CD1c-positive myeloid dendritic cell (primary cell): ENCODE measurements at regions not wholly inside any gene's neighbourhood (a gene's known extent, or its start where the extent isn't known, plus 50 kb on each side); places are given as distances from the start of the nearest gene placed in this dataset.
"Not testable (repeated sequence)": the region's sequence is repeated elsewhere in the genome, so short reads cannot be mapped to it uniquely, and the experiment has no call there.

Source experiments
- DNase-seq: peaks from one replicate; pipeline ENCODE4 v3.0.0-alpha.2; 2016; ENCODE audit errors: extremely low spot score

DNA sequence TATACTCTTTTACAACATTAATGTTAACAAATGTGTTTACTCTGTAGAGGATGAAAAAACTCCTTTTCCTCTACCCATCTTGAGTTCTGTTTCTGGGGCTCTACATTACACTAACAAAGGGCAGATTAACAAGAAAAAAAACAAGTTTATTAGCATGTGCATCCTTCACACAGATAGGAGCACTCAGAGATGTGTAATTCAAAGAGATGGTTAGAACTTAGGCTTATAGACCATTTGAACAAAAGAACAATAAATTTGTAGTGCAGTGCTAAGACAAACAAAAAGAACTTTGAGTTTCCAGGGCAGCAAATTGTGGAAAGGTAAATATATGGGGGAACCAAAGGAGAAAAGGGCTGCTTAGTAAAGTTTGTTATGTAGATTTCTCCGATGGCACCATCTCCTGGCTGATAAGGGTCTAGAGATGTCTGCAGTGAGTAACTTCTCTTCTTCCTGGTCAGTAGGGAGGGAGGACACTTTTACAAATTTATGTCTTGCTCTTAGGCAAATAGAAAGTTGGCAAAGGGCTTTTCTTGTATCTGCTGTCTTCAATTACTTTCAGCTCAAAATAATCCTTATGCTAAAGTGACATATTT is 1249.9 kb upstream of the TENM3 start:
- no peak for DNase-seq

DNA sequence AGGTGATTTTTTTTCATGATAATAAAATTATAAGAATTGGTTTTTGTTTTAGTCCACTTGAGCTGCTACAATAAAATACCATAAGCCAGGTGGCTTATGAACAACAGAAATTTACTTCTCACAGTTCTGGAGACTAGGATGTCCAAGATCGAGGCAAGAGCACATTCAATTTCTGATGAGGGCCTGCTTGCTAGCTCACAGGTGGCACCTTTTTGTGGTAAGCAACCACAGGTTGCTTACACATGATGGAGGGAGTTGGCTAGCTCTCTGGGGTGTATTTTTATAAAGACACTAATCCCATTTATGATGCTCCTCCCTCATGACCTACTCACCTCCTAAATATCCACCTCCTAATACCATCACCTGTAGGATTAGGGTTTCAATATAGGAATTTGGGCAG is 1248.5 kb upstream of the TENM3 start:
- no peak for DNase-seq

DNA sequence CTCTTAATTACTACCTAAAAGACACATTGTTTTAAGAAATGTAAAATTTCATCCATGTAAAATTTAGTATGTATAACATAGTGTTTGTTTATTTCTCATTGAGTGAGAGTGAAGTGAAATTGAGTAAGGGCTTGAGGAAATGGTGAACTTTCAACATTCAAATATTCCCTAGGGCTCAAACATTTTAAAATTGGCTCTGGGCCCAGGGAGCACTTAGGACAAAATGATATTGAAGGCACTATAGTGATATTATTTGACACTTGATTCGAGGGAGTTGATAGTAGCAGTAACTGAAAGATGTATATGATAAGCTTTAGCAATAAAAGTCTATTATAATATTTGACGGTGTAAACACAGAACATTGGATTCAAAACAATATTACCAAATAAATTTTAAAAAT is 1244.0 kb upstream of the TENM3 start:
- DNase-seq, result no peak

DNA sequence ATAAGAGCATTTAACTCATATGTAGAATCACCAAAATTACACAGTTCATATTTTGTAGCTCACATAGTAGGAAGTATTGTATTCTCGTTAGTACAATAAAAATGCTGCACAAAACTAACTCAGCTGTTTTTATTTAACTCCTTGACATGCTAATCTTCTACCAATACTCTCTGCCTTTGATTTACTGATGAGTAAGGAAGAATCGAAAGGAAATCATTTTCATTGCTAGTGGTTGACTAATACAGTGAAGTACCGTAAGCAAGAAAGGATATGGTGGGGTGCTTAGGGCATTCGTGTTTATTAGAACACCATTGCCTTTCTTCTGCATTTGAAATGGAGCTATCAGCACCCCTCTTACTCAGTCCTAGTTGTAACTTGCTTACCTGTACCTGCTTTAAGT is 1239.1 kb upstream of the TENM3 start:
- no peak for DNase-seq

DNA sequence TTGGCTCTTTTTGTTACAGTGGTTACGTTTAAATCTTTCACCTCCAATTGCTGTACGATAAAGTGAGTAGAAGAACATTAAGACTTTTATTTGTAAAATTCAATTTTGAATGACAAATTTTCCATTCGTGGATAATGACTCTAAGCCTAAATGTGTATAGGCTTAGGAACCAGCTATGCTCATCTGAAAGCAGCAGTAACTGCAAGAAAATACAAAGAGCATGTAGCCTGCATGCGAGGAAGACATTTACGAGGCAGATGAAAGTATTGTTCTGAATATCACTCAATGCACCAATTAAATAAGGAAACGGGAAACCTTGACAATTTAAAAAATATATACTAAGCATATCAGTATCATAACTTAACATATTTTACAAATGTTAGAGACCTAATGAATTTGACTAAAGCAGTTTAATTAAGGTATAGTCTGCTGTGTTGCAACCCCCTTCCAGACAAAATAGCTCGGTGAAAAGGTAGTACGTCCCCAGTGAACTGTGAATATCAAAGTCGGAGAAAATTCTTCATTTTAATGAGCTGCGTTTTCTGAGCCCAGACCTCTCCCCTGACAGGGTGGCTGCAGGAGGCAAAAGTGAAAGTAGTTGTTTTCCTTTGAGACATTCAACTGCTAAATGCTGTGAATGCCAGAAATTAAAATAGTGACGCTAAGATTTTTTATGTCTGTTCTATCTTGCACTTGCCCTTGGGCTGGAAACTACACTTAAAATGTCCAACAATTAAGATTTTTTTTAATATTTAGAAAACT is 1236.5 kb upstream of the TENM3 start:
- no peak for DNase-seq

DNA sequence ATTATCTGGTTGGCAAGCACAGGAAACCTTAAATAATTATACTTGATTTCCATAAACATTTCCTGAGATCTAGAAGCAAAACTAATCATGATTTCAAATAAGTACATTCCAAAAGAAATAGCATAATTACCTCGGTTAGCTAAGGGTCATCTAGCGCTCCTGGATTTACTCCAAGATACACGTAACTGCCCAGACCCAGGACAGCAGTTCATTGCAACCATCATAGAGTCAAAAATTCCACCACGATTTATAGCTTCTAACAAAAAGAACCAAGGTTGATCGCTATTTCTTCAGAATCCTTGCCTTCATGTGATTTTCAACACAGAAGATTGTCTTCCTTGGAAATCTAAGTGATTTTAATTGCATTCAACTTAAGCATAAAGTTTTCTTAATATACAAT is 1235.5 kb upstream of the TENM3 start:
- DNase-seq, result no peak

DNA sequence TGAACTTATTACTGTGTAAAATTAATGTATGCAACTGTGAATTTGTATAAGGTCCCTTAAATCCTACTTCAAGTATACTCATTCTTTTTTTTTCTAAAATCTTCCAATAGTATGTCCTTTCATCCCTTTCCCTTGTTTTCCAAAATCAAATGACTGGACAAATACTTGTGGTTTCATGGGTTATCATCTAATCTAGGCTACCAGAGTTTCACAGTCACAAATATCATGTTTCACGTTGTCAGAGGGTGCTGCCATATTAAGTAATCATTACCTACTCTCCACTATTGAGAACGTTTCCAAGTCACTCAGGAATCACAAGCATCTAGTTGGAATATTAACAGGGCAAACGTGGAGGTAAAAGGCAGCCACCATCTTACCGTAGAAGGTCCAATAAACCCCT is 1235.0 kb upstream of the TENM3 start:
- DNase-seq, result no peak

DNA sequence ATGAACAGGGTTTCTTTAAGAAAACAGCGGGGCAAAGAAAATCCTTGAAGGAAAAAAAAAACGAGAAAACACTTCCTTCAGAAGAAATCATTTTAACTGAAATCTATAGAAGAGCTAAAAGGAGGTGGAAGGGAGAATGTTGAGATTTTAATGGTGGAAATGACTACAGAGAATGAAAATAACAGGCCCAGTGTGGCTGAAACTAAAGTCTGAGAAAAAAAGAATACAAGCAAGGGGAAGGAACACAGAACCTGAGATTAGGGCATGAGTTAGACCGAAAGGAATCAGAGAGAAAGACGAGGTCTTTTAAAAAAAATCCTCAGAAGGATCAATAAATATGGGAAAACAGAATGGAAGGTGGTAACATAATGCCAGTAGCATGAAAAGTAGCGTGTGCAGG is 1230.0 kb upstream of the TENM3 start:
- DNase-seq, result no peak

DNA sequence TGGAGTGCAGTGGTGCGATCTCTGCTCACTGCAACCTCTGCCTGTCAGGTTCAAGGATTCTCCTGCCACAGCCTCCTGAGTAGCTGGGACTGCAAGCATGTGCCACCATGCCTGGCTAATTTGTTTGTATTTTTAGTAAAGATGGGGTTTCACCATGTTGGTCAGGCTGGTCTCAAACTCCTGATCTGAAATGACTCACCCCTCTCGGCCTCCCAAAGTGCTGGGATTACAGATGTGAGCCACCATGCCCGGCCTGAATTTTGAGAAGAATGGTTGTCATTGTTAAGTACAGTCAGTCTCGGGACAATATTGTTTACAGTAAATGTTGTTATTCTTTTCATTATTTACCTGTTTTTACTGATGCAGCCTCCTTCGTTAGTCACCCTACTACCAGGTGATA is 1226.2 kb upstream of the TENM3 start:
- DNase-seq, result no peak

DNA sequence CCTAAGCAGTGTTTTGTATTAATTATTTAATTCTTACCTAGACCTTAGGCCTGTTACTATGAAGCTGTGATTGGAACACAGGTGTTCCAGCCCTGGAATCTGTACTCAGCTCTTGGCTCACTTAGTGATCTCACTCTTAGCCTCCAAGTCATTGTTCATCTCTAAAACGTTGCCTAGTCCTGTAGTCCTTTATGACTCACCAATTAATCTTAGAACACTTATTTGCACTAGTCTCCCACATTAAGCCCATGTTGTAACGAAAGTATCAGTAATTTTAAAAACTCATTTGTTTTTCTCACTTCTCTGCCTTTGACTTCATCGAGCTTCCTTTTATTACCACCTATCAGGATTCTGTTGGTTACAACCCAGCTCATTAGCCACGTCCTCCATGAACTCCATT is 1224.7 kb upstream of the TENM3 start:
- no peak for DNase-seq

DNA sequence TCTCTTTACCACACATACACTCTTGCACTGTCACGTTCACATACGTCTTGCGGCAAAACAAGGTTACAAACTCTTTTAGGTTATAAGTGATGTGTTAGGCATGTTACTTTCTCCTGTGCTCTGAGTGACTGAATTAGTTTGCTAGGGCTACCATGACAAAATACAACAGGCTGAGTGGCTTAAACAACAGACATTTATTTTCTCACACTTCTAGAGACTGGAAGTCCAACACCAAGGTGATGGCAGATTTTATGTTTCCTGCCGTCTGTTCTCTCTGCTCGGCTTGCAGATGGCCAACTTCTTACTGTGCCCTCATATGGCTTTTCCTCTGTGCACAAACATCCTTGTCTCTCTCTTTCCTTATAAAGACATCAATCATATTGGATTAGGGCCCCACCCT is 1224.3 kb upstream of the TENM3 start:
- DNase-seq, result no peak

DNA sequence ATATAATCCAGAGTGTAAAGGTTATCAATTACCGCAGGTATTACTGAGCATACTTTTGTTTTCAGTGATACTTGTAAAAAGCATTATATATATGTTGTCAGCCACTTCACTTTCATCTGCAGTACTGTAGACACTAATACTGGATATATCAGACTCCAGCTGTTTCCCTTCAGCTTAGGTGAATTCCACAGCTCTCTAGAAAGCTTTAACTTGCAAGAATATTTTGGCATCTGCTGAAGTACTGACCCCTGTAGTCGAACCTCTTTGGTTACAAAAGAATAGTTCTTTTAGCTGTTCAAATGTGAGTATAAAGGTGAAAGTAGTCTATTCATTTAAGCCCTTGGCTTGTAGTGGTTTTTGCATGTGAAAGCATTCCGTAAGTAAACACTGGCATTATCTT is 1222.7 kb upstream of the TENM3 start:
- no peak for DNase-seq

DNA sequence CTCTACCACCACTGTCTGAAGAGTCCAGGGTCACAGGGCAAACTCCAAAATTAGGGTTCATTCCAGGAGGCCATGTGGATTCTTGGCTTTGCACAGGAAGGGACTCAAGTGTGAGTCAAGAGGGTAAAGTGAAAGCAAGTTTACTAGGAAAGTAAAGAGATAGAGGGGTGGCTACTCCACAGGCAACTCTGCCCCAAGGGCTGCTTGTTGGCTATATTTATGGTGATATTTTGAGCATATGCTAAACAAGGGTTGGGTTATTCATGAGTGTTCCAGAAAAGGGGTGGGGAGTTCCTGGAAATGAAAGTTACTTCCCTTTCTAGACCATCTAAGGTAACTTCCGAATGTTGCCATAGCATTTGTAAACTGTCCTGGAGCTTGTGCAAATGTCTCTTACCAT is 1222.0 kb upstream of the TENM3 start:
- DNase-seq, result no peak

DNA sequence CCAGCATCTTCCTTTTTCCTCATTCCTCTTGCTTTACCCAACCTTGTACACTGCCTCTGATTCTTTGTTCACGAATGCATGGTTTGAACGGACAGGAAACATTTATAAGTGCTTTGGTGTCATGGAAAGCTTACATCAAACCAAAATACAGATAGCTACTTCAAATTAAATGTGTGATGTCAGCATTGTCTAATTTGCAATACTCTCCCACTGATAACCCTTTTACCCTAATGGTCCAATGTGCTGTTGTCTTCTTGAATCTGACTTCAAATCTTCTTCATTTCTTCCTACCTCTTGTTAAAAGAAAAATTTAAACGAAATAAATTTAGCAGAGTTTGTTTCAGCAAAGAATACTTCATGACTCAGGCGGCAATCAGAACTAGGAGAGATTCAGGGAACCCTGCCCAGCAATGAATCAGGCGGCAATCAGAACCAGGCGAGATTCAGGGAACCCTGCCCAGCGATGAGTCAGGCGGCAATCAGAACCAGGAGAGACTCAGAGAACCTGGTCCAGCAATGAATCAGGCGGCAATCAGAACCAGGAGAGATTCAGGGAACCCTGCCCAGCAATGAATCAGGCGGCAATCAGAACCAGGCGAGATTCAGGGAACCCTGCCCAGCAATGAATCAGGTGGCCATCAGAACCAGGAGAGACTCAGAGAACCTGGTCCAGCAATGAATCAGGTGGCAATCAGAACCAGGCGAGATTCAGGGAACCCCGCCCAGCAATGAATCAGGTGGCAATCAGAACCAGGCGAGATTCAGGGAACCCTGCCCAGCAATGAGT is 1212.9 kb upstream of the TENM3 start:
- not testable (repeated sequence) for DNase-seq

DNA sequence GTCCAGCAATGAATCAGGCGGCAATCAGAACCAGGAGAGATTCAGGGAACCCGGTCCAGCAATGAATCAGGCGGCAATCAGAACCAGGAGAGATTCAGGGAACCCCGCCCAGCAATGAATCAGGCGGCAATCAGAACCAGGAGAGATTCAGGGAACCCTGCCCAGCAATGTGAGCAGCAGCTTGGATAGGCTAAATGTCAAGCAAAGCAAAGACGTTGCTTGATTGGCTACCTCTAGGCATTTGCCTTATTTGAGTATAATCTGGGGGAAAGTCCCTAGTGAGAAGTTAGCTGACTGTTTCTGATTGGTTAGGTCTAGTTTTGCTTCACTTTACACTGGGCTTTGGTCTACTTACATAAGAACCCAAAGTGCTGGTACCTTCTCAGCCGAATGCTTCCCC is 1212.2 kb upstream of the TENM3 start:
- DNase-seq, result no peak

DNA sequence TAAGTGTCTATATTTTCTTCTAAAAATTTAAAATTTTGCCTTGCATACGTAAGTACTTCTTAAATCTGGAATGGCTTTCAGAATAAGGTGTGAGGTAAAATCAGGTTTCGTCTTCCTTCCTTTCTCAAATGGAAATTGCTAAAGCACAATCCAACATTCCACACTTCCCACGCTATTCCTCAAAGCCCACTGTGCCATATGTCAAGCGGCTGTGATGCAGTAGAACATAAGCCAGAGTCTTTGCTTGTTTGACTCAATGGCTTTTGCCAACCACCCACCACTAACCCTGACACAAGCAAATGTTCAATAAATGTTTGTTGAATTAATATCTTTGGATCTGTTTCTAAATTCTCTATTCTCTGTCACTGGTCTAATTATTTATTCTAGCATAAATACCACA is 1199.7 kb upstream of the TENM3 start:
- DNase-seq, result no peak

DNA sequence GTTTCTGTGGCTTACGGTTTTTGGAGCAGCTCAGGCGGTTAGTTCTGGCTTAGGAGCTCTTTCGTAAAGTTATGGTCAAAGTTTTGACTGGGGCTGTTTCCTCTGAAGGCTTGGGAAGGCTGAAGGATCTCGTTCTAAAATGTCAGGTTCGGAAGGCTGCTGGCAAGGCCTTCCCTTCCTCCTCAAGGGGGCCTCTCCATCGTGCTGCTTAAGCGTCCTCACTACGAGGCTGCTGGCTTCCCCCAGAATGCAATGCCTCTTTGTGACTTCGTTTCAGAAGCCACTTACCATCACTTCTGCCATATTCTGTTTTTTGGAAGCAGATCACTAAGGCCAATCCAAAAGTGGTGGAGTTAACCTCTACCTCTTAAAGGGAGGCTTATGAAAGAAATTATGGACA is 1196.4 kb upstream of the TENM3 start:
- no peak for DNase-seq

DNA sequence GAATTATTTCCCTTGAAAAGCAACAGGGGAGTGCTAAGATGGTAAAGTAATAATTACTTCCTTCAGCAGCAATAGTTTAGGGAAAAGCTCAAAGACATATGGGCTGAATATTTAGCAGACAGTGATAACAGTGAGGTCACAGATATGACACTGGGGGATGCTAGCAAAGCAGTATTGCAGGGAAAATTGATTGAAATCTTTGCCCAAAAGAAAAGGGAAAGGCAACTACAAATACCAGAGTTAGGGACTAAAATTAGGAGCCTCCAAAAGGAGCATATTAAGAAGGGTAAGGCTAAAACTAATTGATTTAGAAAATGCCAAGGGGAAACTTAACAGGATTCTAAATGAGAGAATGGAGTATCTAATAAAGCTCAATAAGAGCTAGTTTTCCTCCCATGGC is 1191.3 kb upstream of the TENM3 start:
- no peak for DNase-seq

DNA sequence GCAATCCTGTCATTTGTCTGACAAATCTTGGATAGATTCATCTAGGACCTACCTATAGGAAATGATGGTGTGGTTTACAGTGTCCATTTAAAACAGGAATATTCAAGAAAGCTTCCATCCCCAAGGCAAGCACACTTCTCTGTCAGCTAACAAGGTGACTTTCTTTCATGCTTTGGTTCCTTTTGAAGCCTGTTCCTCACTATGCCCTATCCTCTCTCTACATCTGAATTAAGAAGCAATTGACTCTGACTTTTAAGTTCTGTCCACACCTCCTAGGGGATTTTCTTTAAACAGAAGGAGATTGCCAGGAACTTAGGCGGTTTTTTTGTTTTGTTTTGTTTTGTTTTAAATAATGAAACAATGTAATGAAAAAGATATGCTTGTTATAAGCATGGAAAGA is 1181.4 kb upstream of the TENM3 start:
- DNase-seq, result no peak

DNA sequence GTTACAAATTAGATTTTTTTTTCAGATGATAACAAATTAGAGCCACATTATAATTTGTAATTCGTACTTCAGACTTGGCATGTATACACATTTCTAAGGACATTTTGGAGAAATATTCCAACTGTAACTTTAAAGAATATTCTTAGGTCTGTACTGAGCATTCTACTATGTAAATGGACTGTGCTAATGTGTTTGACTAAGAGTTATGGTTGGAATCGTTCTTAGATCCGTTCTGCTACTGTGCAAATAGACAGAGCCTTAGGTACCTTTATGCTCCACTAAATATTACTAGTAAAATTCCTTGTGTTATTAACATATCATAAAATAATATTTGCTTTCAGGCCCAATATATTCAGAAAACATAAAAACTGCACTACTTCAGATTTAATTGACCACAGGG is 1180.0 kb upstream of the TENM3 start:
- DNase-seq, result no peak

DNA sequence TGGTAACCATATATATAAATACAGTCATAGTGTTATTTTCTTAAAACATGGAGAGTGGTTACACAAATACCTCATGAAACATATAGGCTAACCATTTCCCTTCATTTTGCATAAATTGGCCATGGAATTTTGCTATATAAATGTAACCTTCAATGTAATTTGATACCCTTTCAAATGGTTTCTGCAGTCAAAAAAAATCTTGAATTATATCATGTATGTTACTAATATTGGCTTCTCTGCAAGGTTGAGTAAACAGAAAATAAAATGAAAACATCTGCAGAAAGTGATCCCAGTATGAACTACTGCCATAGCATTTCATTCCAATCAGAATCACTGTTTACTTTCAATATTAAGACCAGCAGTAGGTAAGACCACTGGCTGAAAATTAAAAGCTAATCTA is 1165.9 kb upstream of the TENM3 start:
- DNase-seq, result no peak

DNA sequence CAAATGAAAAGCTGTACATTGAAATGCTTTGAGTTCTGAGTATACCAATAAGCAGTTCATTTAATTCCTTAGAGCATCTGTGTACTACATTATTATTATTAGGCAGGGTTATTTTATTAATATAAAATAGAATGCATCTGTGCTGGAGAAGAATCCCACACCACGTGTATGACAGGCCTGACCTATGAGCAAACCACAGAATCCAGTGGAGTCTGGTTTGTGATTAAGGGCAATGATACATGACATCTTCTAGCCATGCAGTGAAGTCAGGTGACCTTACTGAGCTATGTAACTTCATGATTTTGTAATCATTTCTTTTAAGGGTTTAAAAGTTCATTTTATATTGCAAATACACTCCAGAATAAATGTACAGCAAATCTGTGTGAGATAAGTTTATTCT is 1165.0 kb upstream of the TENM3 start:
- DNase-seq, result no peak

DNA sequence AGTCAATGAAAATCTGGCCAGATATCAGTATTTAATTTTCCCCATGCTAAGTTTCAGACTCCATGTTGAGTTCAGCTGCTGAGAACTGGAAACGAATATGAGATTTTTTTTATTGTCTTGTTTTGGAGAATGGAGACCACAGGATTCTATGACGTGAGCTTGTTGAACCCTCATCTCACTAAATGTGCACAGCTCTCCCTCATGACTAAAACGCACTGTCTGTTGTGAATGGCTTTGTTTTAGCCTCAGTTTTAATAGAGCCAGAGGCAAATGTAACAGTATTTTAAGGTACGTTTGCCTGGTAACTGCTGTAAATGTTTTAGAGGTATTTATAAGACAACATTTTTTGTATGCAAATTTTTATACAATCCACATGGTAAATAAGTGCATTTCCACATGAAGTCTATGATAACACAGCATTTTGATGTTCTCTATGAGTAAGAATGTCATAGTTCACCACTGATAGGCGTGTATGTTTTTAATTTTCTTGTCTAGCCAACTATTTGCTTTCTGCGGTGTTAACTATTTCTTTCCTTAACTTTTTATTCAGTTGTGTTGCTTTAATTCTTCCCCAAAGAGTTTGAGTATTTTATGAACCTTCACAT is 1159.3 kb upstream of the TENM3 start:
- DNase-seq, result no peak
